T-helper 2 cell treated with Interferon-gamma antibody and Interleukin-4, amounts not matched to agents 5 μg/mL and 100 μg/mL, for 36 hours (primary cell): ENCODE measurements at regions not wholly inside any gene's neighbourhood (a gene's known extent, or its start where the extent isn't known, plus 50 kb on each side); places are given as distances from the start of the nearest gene placed in this dataset.
"Not testable (repeated sequence)": the region's sequence is repeated elsewhere in the genome, so short reads cannot be mapped to it uniquely, and the experiment has no call there.

Experiments
- DNase-seq: peaks from one replicate; pipeline ENCODE4 v3.0.0; 2021; ENCODE audit warnings: low spot score
- H3K27ac Mint-ChIP-seq: one replicate; pipeline ENCODE4 v1.8.0; 2021; ENCODE audit warnings: mild to moderate bottlenecking, mixed read lengths
- H3K27me3 Mint-ChIP-seq: one replicate; pipeline ENCODE4 v1.8.0; 2021; ENCODE audit warnings: low read depth, mixed read lengths
- H3K36me3 Mint-ChIP-seq: one replicate; pipeline ENCODE4 v1.8.0; 2021; ENCODE audit warnings: low read depth, mixed read lengths
- H3K4me1 Mint-ChIP-seq: one replicate; pipeline ENCODE4 v1.8.0; 2021; ENCODE audit warnings: low read depth, mixed read lengths
- H3K4me3 Mint-ChIP-seq: one replicate; pipeline ENCODE4 v1.8.0; 2022; ENCODE audit warnings: mild to moderate bottlenecking, moderate library complexity, mixed read lengths
- H3K9me3 Mint-ChIP-seq: one replicate; pipeline ENCODE4 v1.8.0; 2021; ENCODE audit warnings: mixed read lengths

- Mint-ChIP-seq H3K36me3 (no peaks in the 10 kb centered on the region), H3K4me1 (no peaks in the 10 kb centered on the region), H3K27me3 (no peaks in the 10 kb centered on the region), H3K27ac (no peak overlapping the region), H3K9me3 (no peaks in the 10 kb centered on the region), H3K4me3 (no peak overlapping the region)
- no peak for DNase-seq
Observed at GRCh38 chr10:2616215-2616614, 451.1 kb upstream of the PFKP start.

- H3K27me3 Mint-ChIP-seq, result no peaks in the 10 kb centered on the region
- H3K4me1 Mint-ChIP-seq, result no peaks in the 10 kb centered on the region
- no peaks in the 10 kb centered on the region for H3K36me3 Mint-ChIP-seq
- H3K9me3 Mint-ChIP-seq, result no peaks in the 10 kb centered on the region
- H3K4me3 Mint-ChIP-seq, result no peak overlapping the region
- H3K27ac Mint-ChIP-seq, result no peak overlapping the region
- DNase-seq, result no peak
Observed at GRCh38 chr10:2611603-2612002, 455.7 kb upstream of the PFKP start.

- H3K4me1 Mint-ChIP-seq, result no peaks in the 10 kb centered on the region
- no peak overlapping the region for H3K27ac Mint-ChIP-seq
- no peak for DNase-seq
- H3K36me3 Mint-ChIP-seq, result no peaks in the 10 kb centered on the region
- H3K27me3 Mint-ChIP-seq, result no peaks in the 10 kb centered on the region
- H3K9me3 Mint-ChIP-seq, result no peaks in the 10 kb centered on the region
- H3K4me3 Mint-ChIP-seq, result no peak overlapping the region
Observed at GRCh38 chr10:2610946-2611345, 456.4 kb upstream of the PFKP start.

- no peaks in the 10 kb centered on the region for H3K4me1 Mint-ChIP-seq
- H3K27ac Mint-ChIP-seq, result no peak overlapping the region
- no peaks in the 10 kb centered on the region for H3K36me3 Mint-ChIP-seq
- no peak for DNase-seq
- no peaks in the 10 kb centered on the region for H3K9me3 Mint-ChIP-seq
- H3K27me3 Mint-ChIP-seq, result no peaks in the 10 kb centered on the region
- H3K4me3 Mint-ChIP-seq, result no peak overlapping the region
Observed at GRCh38 chr10:2604891-2605290, 462.5 kb upstream of the PFKP start.

DNA sequence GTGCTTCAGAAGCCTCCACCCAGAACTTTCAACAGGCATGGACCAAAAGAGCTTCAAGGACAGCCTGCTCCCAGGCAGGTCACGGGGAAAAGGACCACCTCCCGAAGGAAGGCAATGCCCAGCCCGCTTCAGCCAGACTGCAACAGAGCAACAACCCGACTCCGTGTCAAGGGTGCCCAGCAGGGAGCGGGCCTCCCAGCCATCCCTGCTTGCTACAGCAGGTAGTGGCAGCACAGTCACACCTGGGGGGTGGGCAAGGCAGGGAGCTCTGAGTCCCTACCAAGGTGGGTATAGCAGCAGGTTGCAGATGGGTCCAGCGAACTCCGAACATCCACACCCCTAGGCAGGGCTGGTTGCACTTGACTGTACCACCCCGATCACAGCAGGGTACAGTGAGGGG, 467.8 kb upstream of the PFKP start:
- no peak for DNase-seq
- no peaks in the 10 kb centered on the region for H3K36me3 Mint-ChIP-seq
- no peak overlapping the region for H3K4me3 Mint-ChIP-seq
- no peaks in the 10 kb centered on the region for H3K4me1 Mint-ChIP-seq
- H3K9me3 Mint-ChIP-seq, result no peaks in the 10 kb centered on the region
- no peak overlapping the region for H3K27ac Mint-ChIP-seq
- H3K27me3 Mint-ChIP-seq, result no peaks in the 10 kb centered on the region

GRCh38 chr10:2592360-2593160, 474.8 kb upstream of the PFKP start:
- H3K27ac Mint-ChIP-seq, result no peak overlapping the region
- H3K36me3 Mint-ChIP-seq, result no peaks in the 10 kb centered on the region
- no peaks in the 10 kb centered on the region for H3K9me3 Mint-ChIP-seq
- no peaks in the 10 kb centered on the region for H3K27me3 Mint-ChIP-seq
- no peak for DNase-seq
- no peaks in the 10 kb centered on the region for H3K4me1 Mint-ChIP-seq
- H3K4me3 Mint-ChIP-seq, result no peak overlapping the region

GRCh38 chr10:2589196-2589595, 478.2 kb upstream of the PFKP start:
- Mint-ChIP-seq H3K36me3 (no peaks in the 10 kb centered on the region), H3K27me3 (no peaks in the 10 kb centered on the region), H3K4me1 (no peaks in the 10 kb centered on the region), H3K4me3 (no peak overlapping the region), H3K27ac (no peak overlapping the region), H3K9me3 (no peaks in the 10 kb centered on the region)
- DNase-seq, result no peak

- Mint-ChIP-seq H3K9me3 (no peaks in the 10 kb centered on the region), H3K36me3 (no peaks in the 10 kb centered on the region), H3K4me3 (no peak overlapping the region), H3K27ac (no peak overlapping the region), H3K4me1 (no peaks in the 10 kb centered on the region), H3K27me3 (no peaks in the 10 kb centered on the region)
- DNase-seq, result no peak
Observed at GRCh38 chr10:2584385-2584784, 483.0 kb upstream of the PFKP start.

DNA sequence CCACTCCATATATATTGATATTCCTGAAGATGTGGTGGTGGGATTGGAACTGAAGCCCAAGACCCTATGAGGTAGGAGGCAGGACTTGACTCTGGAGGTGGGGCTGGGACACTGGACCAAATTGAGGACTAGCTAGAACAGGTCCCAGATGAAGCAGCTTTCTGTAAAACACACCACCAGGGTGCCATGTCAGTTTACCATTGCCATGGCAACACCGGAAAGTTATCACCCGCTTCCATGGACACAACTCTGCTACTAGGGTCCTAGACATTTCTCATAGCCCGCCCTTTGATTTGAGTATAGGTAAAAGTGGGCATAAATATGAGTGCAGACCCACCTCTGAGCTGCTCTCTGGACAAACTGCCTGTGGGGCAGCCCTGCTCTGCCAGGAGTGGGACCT, 490.5 kb upstream of the PFKP start:
- DNase-seq, result no peak
- no peaks in the 10 kb centered on the region for H3K4me1 Mint-ChIP-seq
- H3K27ac Mint-ChIP-seq, result no peak overlapping the region
- no peaks in the 10 kb centered on the region for H3K36me3 Mint-ChIP-seq
- H3K27me3 Mint-ChIP-seq, result no peaks in the 10 kb centered on the region
- H3K9me3 Mint-ChIP-seq, result no peaks in the 10 kb centered on the region
- H3K4me3 Mint-ChIP-seq, result no peak overlapping the region

DNA sequence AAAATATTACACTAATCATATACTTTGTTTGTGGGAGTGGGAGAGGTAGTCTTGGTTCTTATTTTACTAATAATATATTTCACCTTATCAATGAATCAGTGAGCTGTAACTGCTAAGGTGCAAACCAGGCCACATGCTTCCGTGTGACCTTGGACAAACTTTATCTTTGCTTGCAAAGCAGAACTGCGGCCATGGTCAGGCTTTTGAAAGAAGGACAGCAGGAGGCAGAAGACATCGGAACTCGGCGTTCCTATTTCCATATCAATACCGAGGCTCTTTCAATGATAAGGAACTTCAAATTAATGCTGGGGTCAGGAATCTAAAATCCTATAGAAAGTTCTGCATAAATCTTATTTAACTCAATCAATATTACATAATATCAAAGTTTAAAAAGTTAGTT, 491.9 kb upstream of the PFKP start:
- Mint-ChIP-seq H3K27ac (no peak overlapping the region), H3K9me3 (no peaks in the 10 kb centered on the region), H3K36me3 (no peaks in the 10 kb centered on the region), H3K27me3 (no peaks in the 10 kb centered on the region), H3K4me3 (no peak overlapping the region), H3K4me1 (no peaks in the 10 kb centered on the region)
- no peak for DNase-seq

DNA sequence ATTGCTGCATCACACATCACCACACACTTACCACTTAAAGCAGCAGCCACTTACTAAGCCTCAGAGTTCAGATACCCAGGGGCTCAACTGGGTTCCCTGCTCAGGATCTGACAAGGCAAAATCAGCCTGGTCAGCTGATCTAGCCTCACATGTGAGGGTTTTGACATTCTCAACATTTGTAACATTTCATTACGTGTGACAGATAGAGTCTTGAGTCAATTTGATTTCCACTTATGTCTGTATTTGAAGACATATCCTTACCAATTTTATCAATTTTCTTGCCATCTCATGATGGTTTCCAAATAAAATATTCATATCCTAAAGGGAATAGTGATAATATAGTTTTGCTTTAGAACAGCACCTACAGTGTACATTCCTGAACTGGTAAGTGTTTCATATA, 494.7 kb upstream of the PFKP start:
- Mint-ChIP-seq H3K27ac (no peak overlapping the region), H3K36me3 (no peaks in the 10 kb centered on the region), H3K27me3 (no peaks in the 10 kb centered on the region), H3K9me3 (no peaks in the 10 kb centered on the region), H3K4me3 (no peak overlapping the region), H3K4me1 (no peaks in the 10 kb centered on the region)
- no peak for DNase-seq

DNA sequence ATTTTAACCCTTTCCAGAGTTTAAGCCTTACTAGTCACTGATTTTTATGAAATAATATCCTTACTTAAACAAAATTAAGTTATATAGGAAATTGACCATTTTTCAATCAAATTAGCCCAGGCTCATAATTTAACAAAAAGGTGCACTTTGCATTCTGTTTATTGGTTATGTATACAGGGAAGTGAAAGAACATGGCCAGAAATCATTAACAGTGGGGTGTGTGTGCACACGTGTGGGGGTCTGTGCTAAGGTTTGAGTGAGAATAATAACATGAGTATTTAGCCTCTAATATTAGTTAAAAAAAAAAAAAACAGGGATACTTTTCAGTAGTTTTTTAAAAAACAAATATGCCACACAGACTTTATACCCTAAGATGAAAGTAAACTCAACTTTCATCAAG, 510.5 kb upstream of the PFKP start:
- DNase-seq, result no peak
- H3K36me3 Mint-ChIP-seq, result no peaks in the 10 kb centered on the region
- no peaks in the 10 kb centered on the region for H3K9me3 Mint-ChIP-seq
- no peaks in the 10 kb centered on the region for H3K27me3 Mint-ChIP-seq
- no peaks in the 10 kb centered on the region for H3K4me1 Mint-ChIP-seq
- H3K27ac Mint-ChIP-seq, result no peak overlapping the region
- H3K4me3 Mint-ChIP-seq, result no peak overlapping the region

DNA sequence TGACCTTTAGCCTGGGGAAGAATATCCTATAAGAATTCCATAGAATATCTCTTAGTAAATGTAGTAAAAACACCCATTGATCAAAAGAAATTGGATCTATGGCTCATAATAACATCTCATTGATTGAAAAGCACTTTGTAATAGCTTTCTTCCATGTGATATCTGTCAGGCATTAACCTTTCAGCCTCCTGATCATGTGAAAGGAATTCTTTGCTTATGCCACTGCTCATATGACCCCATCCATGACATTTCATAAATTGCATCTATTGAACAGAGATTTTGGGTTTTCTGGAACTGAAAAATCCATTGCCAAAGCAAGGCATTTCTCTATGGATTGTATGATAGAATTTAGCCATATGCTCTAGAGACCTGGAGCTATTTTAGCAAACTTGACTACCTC, 519.3 kb upstream of the PFKP start:
- no peaks in the 10 kb centered on the region for H3K4me1 Mint-ChIP-seq
- no peak overlapping the region for H3K4me3 Mint-ChIP-seq
- no peaks in the 10 kb centered on the region for H3K9me3 Mint-ChIP-seq
- no peaks in the 10 kb centered on the region for H3K27me3 Mint-ChIP-seq
- H3K27ac Mint-ChIP-seq, result no peak overlapping the region
- no peaks in the 10 kb centered on the region for H3K36me3 Mint-ChIP-seq
- no peak for DNase-seq

DNA sequence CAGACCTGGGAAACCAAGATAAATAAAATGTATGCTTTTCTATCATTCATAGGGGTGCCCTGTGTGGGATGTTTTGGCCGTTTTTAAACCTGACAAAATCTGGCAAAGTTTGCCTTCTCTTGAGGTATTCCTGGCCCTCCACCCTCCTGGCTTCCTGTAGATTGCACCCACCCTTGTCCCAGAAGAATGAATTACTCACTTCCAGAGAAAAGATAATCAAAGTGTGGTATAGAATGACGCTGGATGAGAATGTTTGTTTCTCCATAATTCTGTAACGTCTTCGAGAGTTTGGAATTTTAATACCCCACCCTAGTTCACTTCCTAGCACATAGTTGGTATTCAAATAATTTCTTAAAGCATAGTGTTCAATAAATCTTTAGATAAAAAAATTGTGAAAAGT, 519.7 kb upstream of the PFKP start:
- H3K27ac Mint-ChIP-seq, result no peak overlapping the region
- H3K9me3 Mint-ChIP-seq, result no peaks in the 10 kb centered on the region
- no peak overlapping the region for H3K4me3 Mint-ChIP-seq
- no peak for DNase-seq
- H3K4me1 Mint-ChIP-seq, result no peaks in the 10 kb centered on the region
- H3K36me3 Mint-ChIP-seq, result no peaks in the 10 kb centered on the region
- no peaks in the 10 kb centered on the region for H3K27me3 Mint-ChIP-seq

GRCh38 chr10:2546894-2547293, 520.5 kb upstream of the PFKP start:
- DNase-seq, H3K9me3 Mint-ChIP-seq: not testable (repeated sequence)

More at GRCh38 chr10:2546894-2547293, 520.5 kb upstream of the PFKP start:
- not testable (repeated sequence) for H3K4me3 Mint-ChIP-seq, H3K27me3 Mint-ChIP-seq, H3K36me3 Mint-ChIP-seq, H3K27ac Mint-ChIP-seq, H3K4me1 Mint-ChIP-seq
